NCI-H526 treated with DMSO at 0.1 percent for 48 hours (cell line): ENCODE measurements at regions not wholly inside any gene's neighbourhood (a gene's known extent, or its start where the extent isn't known, plus 50 kb on each side); places are given as distances from the start of the nearest gene placed in this dataset.

ENCODE experiments used
- DNase-seq: peaks from one replicate; lab custom pipeline; 2025; lab: John Stamatoyannopoulos, UW

- no peak for DNase-seq
Measured at GRCh38 chr22:27474711-27475547, 326.6 kb downstream of the MN1 start.

GRCh38 chr22:27475548-27475897 is 326.0 kb downstream of the MN1 start:
- no peak for DNase-seq

GRCh38 chr22:27476318-27476717 is 325.2 kb downstream of the MN1 start:
- DNase-seq: no peak

GRCh38 chr22:27476729-27477128 is 324.8 kb downstream of the MN1 start:
- no peak for DNase-seq

GRCh38 chr22:27477171-27477570 is 324.4 kb downstream of the MN1 start:
- no peak for DNase-seq

- peak; percentile 93 for DNase-seq
Measured at GRCh38 chr22:27480487-27480886, 321.1 kb downstream of the MN1 start.

GRCh38 chr22:27482402-27482801 is 319.2 kb downstream of the MN1 start:
- no peak for DNase-seq

GRCh38 chr22:27483095-27483785 is 318.3 kb downstream of the MN1 start:
- no peak for DNase-seq

- no peak for DNase-seq
Measured at GRCh38 chr22:27485842-27486241, 315.7 kb downstream of the MN1 start.

- DNase-seq: no peak
Measured at GRCh38 chr22:27487600-27488452, 313.7 kb downstream of the MN1 start.

- no peak for DNase-seq
Measured at GRCh38 chr22:27488456-27489177, 312.9 kb downstream of the MN1 start.

- DNase-seq: no peak
Measured at GRCh38 chr22:27489178-27489675, 312.3 kb downstream of the MN1 start.

- no peak for DNase-seq
Measured at GRCh38 chr22:27490080-27490479, 311.5 kb downstream of the MN1 start.

GRCh38 chr22:27491888-27492287 is 309.7 kb downstream of the MN1 start:
- no peak for DNase-seq

GRCh38 chr22:27492566-27493201 is 308.9 kb downstream of the MN1 start:
- no peak for DNase-seq

GRCh38 chr22:27493796-27494195 is 307.8 kb downstream of the MN1 start:
- DNase-seq: no peak

GRCh38 chr22:27494785-27495184 is 306.8 kb downstream of the MN1 start:
- DNase-seq: no peak

- no peak for DNase-seq
Measured at GRCh38 chr22:27495325-27495724, 306.2 kb downstream of the MN1 start.

GRCh38 chr22:27499121-27499520 is 302.4 kb downstream of the MN1 start:
- no peak for DNase-seq

GRCh38 chr22:27501191-27501936 is 300.2 kb downstream of the MN1 start:
- no peak for DNase-seq

GRCh38 chr22:27502327-27502726 is 299.2 kb downstream of the MN1 start:
- no peak for DNase-seq
